ENCODE measurements at regions not wholly inside any gene's neighbourhood (a gene's known extent, or its start where the extent isn't known, plus 50 kb on each side); places are given as distances from the start of the nearest gene placed in this dataset.

GRCh38 chr15:49747340-49747739 lies 126.5 kb downstream of the DTWD1 start:
- TF ChIP-seq ZNF48 (tag by site-specific recombination; IDR thresholded peaks at IDR 0.05) (no peak), ZNF514 (tag by site-specific recombination; IDR thresholded peaks at IDR 0.05) (no peak), SP2 (tag by site-specific recombination; IDR thresholded peaks at IDR 0.05) (no peak), CTCF (tag by site-specific recombination; IDR thresholded peaks at IDR 0.05) (no peak), ZNF114 (tag by site-specific recombination; IDR thresholded peaks at IDR 0.05) (no peak), RBAK (tag by site-specific recombination; IDR thresholded peaks at IDR 0.05) (no peak), ZNF146 (tag by site-specific recombination; IDR thresholded peaks at IDR 0.05) (no peak), GFI1B (tag by site-specific recombination; IDR thresholded peaks at IDR 0.05) (no peak), ZNF768 (tag by site-specific recombination; IDR thresholded peaks at IDR 0.05) (no peak), ATF2 (tag by site-specific recombination; IDR thresholded peaks at IDR 0.05; ENCODE audit: low read depth) (no peak), KLF9 (tag by site-specific recombination; IDR thresholded peaks at IDR 0.05; ENCODE audit: low read depth) (no peak)
- TF ChIP-seq, protein P1, sequence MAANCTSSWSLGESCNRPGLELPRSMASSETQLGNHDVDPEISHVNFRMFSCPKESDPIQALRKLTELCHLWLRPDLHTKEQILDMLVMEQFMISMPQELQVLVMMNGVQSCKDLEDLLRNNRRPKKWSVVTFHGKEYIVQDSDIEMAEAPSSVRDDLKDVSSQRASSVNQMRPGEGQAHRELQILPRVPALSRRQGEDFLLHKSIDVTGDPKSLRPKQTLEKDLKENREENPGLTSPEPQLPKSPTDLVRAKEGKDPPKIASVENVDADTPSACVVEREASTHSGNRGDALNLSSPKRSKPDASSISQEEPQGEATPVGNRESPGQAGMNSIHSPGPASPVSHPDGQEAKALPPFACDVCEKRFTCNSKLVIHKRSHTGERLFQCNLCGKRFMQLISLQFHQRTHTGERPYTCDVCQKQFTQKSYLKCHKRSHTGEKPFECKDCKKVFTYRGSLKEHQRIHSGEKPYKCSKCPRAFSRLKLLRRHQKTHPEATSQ (tag by site-specific recombination; IDR thresholded peaks at IDR 0.05): no peak
- TF ChIP-seq, protein P2, sequence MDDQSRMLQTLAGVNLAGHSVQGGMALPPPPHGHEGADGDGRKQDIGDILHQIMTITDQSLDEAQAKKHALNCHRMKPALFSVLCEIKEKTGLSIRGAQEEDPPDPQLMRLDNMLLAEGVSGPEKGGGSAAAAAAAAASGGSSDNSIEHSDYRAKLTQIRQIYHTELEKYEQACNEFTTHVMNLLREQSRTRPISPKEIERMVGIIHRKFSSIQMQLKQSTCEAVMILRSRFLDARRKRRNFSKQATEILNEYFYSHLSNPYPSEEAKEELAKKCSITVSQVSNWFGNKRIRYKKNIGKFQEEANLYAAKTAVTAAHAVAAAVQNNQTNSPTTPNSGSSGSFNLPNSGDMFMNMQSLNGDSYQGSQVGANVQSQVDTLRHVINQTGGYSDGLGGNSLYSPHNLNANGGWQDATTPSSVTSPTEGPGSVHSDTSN (CRISPR knock-in tag; IDR thresholded peaks at IDR 0.05): no peak
- TF ChIP-seq, protein P3, sequence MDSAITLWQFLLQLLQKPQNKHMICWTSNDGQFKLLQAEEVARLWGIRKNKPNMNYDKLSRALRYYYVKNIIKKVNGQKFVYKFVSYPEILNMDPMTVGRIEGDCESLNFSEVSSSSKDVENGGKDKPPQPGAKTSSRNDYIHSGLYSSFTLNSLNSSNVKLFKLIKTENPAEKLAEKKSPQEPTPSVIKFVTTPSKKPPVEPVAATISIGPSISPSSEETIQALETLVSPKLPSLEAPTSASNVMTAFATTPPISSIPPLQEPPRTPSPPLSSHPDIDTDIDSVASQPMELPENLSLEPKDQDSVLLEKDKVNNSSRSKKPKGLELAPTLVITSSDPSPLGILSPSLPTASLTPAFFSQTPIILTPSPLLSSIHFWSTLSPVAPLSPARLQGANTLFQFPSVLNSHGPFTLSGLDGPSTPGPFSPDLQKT (IDR thresholded peaks at IDR 0.05; ENCODE audit: borderline replicate concordance, low read depth, low read length): no peak
